GM18868 (cell line): ENCODE measurements at regions not wholly inside any gene's neighbourhood (a gene's known extent, or its start where the extent isn't known, plus 50 kb on each side); places are given as distances from the start of the nearest gene placed in this dataset.
A peak's percentile ranks its signal among the peaks of the same experiment; 100 is the strongest.

ENCODE experiments used
- ATAC-seq: cut with Tn5 transposase; IDR thresholded peaks from one replicate; pipeline ENCODE4 v1.9.1; 2021; ENCODE audit warnings: mild to moderate bottlenecking, moderate library complexity; ENCODE audit not compliant: unreplicated experiment

DNA sequence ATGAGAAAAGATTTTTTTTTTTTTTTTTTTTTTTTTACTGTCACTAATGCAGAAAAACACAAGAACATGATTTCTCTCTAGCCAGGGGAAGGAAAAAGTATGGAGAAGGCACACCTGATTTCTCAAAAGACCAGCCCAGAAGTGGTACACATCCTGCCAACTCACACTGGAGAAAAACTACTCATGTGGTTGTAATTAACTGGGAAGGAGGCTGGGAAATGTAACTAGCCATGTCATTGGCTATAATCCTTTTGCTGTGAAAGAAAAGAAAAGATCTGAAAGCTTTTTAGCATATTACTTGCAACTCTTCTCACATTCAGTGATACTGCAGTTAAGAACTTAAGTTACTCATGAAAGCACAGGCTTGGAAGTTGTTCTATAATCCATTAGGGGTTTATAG is 195.9 kb upstream of the PMFBP1 start:
- no peak for ATAC-seq

DNA sequence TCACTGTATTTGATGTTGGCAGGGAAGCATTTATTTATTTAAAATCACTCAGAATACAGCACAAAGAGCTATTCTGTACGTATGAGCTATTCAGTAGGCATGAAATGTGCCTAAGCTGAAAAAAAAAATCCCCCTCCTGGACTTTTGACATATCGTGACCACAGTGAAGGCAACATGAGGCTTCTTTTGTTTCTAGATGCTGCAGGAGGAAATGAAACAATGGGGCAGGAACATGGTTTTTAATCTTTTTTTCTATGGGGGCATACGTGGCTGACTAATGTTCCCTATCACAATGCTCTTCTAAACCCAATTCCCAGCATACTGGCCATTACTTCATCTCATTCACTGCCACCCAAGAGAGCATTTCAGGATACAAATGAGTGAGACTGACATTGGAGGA is 191.0 kb upstream of the PMFBP1 start:
- peak; percentile 63 for ATAC-seq

DNA sequence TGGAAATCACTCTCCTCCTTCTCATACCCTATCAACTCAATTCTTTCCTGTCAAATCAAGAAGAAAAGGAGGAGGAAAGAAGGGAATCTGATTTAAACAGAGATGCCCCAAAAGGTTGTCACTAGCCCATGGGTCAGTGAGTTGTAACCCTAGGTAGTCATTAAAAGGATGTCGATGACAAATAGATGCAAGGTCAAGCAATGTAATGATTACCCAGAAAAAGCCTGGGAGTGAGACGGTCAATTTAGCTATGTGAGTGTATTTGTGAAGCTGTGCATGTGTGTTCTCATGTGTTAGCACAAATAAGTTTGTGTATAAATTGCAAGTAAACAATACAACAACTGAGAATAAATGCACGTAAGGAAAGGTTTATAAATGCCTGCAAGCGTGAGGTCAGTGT is 190.5 kb upstream of the PMFBP1 start:
- ATAC-seq: no peak

- ATAC-seq: no peak
Observed at GRCh38 chr16:72357910-72358309, 186.0 kb upstream of the PMFBP1 start.

GRCh38 chr16:72355561-72355960 is 183.6 kb upstream of the PMFBP1 start:
- no peak for ATAC-seq

DNA sequence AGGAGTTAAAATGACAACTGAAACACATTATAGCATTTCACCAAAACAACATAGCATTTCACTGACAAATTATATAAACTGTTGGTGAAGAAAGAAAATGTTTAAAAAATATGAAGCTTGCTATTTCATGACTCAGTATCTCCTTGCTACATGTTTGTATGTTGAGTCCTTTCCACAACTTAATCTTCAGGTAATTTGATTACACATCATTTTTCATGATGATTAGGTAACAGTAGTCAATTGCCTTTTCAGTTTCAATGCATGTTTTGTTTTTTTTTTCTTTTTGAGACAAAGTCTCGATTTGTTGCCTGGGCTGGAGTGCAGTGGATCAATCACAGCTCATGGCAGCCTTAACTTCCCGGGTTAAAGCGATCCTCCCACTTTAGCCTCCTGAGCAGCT is 177.8 kb upstream of the PMFBP1 start:
- no peak for ATAC-seq

- no peak for ATAC-seq
Observed at GRCh38 chr16:72332926-72333325, 161.0 kb upstream of the PMFBP1 start.

- ATAC-seq: no peak
Observed at GRCh38 chr16:72324578-72324977, 152.6 kb upstream of the PMFBP1 start.

GRCh38 chr16:72317446-72317845 is 145.5 kb upstream of the PMFBP1 start:
- ATAC-seq: no peak

DNA sequence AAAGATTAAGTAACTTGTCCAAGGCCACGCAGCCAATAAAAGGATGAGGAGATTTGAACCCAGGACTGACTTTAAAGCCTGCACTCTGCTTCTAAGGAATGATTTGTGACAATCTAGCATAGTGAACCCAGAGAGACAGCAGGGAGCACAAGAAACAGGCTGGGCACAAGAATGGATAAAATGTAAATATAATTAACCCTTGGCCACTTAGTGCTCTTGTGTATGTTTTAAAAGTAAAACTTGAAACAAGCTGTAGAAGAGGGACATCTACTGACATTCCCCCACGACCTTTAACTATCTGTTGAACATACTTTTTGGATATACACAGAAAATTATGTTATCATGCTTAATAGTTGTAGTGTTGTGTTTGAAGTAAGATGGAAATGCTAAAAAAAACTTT is 141.9 kb upstream of the PMFBP1 start:
- no peak for ATAC-seq

- ATAC-seq: no peak
Observed at GRCh38 chr16:72312828-72313227, 140.9 kb upstream of the PMFBP1 start.

GRCh38 chr16:72311426-72311825 is 139.5 kb upstream of the PMFBP1 start:
- no peak for ATAC-seq

DNA sequence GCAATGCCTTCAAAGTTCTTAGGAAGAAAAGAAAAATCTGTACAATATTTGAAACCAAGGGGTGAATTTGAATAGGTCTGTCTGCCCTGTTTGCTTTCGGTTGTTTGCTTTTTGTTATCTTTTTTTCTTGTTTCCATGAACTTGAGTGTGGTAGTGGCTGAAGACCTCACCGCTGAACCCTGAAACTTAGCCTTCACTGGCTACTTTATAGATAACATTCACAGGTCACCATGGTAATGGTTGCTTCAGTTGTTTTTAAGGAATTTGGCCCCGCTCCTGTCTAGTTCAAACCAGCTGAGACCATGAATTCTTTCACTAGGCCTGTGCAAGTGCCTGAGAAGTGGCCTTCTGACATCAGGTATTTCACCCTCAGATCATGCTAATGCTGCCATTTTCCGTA is 137.0 kb upstream of the PMFBP1 start:
- ATAC-seq: no peak

- ATAC-seq: no peak
Observed at GRCh38 chr16:72308396-72308795, 136.4 kb upstream of the PMFBP1 start.

DNA sequence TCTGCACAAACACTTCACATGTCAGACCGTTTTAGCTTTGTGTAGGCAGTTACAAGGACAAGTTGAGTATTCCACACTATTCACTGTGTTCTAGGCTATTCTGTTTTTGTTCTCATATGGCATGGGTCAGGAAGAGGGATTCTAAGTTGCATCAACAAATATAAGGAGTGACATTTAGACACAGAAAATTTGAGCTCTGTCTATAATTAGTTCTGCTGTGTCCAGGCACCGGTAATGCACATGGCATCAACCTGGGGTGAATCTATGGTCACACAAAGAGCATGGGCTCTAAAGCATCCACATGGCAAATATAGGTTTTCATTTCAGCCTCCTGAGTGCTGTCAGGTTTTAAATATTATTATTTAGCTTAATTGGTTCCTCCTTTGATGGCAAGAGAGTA is 130.4 kb upstream of the PMFBP1 start:
- ATAC-seq: no peak

- ATAC-seq: no peak
Observed at GRCh38 chr16:72301523-72302236, 129.7 kb upstream of the PMFBP1 start.

DNA sequence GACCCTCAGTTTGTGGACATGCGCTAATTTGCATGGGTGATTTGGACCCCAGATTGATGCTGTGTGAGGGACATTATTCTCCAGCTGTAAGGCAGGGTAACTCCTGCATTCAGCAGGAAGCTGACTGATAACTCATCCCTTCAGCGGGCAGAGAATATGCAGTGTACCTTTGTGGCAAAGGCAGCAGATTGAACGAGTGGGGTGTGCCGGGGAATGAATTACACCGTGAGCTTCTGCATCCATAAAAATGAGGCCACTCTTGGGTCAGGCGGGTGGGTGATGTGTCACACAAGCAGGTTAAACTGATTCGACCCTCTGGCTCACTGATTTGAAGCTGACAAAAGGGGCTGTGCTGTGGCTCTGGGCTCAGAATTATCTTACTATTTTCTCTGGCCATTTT is 128.9 kb upstream of the PMFBP1 start:
- no peak for ATAC-seq

DNA sequence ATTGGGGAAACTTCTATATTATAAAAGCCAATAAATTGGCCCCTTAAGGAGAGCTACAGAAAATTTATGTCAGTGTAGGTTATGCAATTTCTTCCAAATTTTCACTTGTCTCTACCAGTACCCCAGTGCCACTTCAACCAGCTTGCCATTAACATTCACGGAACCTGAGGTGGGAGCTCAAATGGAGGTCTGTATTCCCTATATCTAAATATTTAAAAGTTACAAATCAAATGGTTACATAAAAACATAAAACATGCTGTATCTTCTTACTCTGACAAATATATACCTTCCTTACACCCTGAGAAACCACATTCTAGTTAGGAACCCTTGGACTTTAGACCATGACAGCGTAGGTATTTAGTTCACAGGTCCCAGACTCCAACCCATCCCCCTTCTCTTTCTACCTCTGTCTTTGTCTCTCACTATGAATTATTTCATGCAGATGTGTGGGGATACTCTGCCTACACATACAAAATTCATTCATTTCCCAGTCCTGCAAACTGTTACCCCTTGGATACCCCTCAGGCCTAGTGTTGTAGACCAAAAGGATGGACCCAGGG is 127.8 kb upstream of the PMFBP1 start:
- ATAC-seq: no peak

- ATAC-seq: no peak
Observed at GRCh38 chr16:72298961-72299360, 127.0 kb upstream of the PMFBP1 start.

DNA sequence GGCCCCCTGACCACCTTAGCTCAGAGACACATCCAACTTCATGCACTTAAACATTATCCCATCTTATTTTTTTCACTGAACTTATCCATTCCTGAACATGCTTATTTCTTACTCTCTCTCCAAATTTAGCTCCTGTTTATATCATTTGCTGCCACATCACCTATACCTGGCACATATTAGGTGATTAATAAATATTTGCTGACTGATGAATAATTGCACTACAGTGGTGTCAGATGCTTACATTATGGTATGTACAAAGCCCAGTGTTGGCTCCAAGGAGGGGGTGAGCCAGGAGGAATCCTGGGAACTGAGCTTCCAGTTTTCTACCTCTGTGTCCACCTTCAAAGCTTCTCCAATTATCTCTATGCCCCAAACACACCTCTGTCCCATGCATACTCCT is 124.0 kb upstream of the PMFBP1 start:
- ATAC-seq: no peak

DNA sequence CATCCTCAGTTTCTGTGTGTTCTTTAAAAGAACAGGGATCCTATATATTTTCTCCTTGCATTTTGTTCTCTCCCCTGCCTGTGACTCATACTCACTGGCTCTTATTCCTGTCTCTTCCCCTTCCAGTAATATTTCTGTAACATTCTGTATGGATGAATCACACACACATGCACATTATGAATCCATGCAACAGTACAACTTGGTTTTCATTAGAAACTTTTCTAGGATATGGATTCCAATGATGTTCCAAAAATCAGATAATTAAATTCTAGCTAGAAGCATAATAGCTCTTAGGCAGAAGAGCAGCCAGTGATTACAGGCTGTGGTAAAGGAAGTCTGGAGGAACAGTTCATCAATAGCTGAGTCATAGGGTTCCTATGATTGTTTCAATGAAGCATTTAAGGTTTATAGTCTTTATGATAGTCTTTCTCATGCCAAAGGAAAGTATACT is 119.6 kb upstream of the PMFBP1 start:
- ATAC-seq: no peak

- no peak for ATAC-seq
Observed at GRCh38 chr16:72291121-72291520, 119.2 kb upstream of the PMFBP1 start.

GRCh38 chr16:72287649-72288048 is 115.7 kb upstream of the PMFBP1 start:
- ATAC-seq: no peak
